Esophagus squamous epithelium (tissue), 4 donors: ENCODE measurements at regions not wholly inside any gene's neighbourhood (a gene's known extent, or its start where the extent isn't known, plus 50 kb on each side); places are given as distances from the start of the nearest gene placed in this dataset.

ENCODE experiments used
- POLR2A ChIP-seq, 4 donors: fragments of 450-650 bp; IDR thresholded peaks; one replicate each; pipeline ENCODE4 v1.6.1; 2017; ENCODE audit warnings: antibody characterized with exemption in 4 of 4, mild to moderate bottlenecking in 4 of 4, moderate library complexity in 3 of 4
- TF ChIP-seq, protein P1 (sequence below), 6 experiments: fragments of 450-650 bp in 4 of 6; fragments of 200-600 bp in 2 of 6; sonication (generic) in 2 of 6; IDR thresholded peaks; one replicate each; pipeline ENCODE4 v1.5.1; 2016 to 2019; ENCODE audit warnings: antibody characterized with exemption in 6 of 6, mild to moderate bottlenecking in 4 of 6, moderate library complexity in 4 of 6

DNA sequence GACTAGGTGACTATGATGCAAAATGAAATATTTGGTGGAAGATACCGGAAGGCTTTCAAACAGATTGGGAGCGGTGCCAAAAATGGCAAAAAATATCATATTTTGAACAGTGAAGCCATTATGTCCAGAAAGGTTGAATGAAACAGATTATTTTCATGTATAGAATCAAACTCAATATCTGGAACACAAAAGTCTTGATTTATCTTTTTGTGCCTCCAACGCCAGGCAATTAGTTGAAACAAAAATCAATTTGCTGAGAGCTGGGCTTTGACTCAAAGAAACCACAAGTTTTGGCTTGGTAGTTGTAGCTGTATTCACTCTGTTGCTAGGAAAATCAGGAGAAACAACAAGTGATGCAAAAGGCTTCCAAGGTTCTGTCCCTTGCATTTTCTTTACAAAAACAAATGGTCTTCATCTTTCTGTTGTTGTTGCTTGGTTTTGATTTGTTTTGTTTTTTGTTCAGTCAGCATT is 421.7 kb upstream of the TYRP1 start:
- no peak for TF ChIP-seq POLR2A (IDR thresholded peaks at IDR 0.05)
- TF ChIP-seq, protein P1, sequence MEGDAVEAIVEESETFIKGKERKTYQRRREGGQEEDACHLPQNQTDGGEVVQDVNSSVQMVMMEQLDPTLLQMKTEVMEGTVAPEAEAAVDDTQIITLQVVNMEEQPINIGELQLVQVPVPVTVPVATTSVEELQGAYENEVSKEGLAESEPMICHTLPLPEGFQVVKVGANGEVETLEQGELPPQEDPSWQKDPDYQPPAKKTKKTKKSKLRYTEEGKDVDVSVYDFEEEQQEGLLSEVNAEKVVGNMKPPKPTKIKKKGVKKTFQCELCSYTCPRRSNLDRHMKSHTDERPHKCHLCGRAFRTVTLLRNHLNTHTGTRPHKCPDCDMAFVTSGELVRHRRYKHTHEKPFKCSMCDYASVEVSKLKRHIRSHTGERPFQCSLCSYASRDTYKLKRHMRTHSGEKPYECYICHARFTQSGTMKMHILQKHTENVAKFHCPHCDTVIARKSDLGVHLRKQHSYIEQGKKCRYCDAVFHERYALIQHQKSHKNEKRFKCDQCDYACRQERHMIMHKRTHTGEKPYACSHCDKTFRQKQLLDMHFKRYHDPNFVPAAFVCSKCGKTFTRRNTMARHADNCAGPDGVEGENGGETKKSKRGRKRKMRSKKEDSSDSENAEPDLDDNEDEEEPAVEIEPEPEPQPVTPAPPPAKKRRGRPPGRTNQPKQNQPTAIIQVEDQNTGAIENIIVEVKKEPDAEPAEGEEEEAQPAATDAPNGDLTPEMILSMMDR (IDR thresholded peaks at IDR 0.05): no peak
